ENCODE measurements at regions not wholly inside any gene's neighbourhood (a gene's known extent, or its start where the extent isn't known, plus 50 kb on each side); places are given as distances from the start of the nearest gene placed in this dataset.

DNA sequence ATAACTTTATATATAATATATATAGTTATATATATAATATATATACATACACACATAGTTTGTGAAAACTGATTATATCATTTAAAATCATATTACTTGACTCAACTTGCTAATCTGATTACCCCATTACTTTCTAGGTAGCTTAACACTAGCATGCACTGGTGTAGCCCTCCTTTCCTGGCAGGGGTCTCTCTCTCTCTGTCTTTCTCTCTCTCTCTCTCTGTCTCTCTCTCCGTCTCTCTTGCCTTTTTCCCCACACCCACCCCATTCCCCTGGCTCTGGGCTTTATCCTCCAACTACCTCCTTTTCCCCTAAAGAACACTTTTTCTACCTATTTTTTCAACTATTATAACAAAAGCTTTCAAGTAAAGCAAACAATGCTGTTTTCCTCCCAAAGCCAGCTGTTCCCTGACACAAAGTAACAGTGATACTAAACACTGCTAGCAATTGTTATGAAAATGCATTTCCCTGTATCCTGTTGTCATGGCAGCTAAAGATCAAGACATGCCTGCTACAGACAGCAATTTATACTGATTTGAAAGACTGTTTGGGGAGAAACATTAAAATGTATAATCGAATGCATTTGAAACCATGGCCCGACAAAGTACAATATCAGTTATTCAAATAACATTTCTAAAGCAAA lies 89.4 kb downstream of the CHD9NB start:
- TF ChIP-seq EZH2 (IDR thresholded peaks at IDR 0.05) (no peak), POLR2A (IDR thresholded peaks at IDR 0.05; ENCODE audit: borderline replicate concordance, extremely low read depth, insufficient read depth, insufficient read length) (no peak), SIN3A (IDR thresholded peaks at IDR 0.05; ENCODE audit: low read depth) (no peak), FOSL1 (IDR thresholded peaks at IDR 0.05; ENCODE audit: low read depth) (no peak), ELF1 (IDR thresholded peaks at IDR 0.05; ENCODE audit: borderline replicate concordance, low read depth) (no peak)
- TF ChIP-seq, protein P1, sequence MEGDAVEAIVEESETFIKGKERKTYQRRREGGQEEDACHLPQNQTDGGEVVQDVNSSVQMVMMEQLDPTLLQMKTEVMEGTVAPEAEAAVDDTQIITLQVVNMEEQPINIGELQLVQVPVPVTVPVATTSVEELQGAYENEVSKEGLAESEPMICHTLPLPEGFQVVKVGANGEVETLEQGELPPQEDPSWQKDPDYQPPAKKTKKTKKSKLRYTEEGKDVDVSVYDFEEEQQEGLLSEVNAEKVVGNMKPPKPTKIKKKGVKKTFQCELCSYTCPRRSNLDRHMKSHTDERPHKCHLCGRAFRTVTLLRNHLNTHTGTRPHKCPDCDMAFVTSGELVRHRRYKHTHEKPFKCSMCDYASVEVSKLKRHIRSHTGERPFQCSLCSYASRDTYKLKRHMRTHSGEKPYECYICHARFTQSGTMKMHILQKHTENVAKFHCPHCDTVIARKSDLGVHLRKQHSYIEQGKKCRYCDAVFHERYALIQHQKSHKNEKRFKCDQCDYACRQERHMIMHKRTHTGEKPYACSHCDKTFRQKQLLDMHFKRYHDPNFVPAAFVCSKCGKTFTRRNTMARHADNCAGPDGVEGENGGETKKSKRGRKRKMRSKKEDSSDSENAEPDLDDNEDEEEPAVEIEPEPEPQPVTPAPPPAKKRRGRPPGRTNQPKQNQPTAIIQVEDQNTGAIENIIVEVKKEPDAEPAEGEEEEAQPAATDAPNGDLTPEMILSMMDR (IDR thresholded peaks at IDR 0.05 in 2 of 3, conservative IDR thresholded peaks at IDR 0.05 in 1 of 3; ENCODE audit: borderline replicate concordance in 1 of 3, insufficient read depth in 1 of 3, low read depth in 2 of 3, low read length in 2 of 3): no peak
- TF ChIP-seq, protein P2, sequence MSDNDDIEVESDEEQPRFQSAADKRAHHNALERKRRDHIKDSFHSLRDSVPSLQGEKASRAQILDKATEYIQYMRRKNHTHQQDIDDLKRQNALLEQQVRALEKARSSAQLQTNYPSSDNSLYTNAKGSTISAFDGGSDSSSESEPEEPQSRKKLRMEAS (IDR thresholded peaks at IDR 0.05): no peak
- TF ChIP-seq, protein P3, sequence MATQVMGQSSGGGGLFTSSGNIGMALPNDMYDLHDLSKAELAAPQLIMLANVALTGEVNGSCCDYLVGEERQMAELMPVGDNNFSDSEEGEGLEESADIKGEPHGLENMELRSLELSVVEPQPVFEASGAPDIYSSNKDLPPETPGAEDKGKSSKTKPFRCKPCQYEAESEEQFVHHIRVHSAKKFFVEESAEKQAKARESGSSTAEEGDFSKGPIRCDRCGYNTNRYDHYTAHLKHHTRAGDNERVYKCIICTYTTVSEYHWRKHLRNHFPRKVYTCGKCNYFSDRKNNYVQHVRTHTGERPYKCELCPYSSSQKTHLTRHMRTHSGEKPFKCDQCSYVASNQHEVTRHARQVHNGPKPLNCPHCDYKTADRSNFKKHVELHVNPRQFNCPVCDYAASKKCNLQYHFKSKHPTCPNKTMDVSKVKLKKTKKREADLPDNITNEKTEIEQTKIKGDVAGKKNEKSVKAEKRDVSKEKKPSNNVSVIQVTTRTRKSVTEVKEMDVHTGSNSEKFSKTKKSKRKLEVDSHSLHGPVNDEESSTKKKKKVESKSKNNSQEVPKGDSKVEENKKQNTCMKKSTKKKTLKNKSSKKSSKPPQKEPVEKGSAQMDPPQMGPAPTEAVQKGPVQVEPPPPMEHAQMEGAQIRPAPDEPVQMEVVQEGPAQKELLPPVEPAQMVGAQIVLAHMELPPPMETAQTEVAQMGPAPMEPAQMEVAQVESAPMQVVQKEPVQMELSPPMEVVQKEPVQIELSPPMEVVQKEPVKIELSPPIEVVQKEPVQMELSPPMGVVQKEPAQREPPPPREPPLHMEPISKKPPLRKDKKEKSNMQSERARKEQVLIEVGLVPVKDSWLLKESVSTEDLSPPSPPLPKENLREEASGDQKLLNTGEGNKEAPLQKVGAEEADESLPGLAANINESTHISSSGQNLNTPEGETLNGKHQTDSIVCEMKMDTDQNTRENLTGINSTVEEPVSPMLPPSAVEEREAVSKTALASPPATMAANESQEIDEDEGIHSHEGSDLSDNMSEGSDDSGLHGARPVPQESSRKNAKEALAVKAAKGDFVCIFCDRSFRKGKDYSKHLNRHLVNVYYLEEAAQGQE (IDR thresholded peaks at IDR 0.05; ENCODE audit: low read depth): no peak
- TF ChIP-seq, protein P4, sequence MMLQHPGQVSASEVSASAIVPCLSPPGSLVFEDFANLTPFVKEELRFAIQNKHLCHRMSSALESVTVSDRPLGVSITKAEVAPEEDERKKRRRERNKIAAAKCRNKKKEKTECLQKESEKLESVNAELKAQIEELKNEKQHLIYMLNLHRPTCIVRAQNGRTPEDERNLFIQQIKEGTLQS (IDR thresholded peaks at IDR 0.05): no peak

Measured in HCT116 (cell line).